NCI-H524 (cell line): ENCODE measurements at regions not wholly inside any gene's neighbourhood (a gene's known extent, or its start where the extent isn't known, plus 50 kb on each side); places are given as distances from the start of the nearest gene placed in this dataset.

ENCODE experiments used
- DNase-seq, 2 experiments: peaks; one replicate each; lab custom pipeline; 2025; lab: John Stamatoyannopoulos, UW

DNA sequence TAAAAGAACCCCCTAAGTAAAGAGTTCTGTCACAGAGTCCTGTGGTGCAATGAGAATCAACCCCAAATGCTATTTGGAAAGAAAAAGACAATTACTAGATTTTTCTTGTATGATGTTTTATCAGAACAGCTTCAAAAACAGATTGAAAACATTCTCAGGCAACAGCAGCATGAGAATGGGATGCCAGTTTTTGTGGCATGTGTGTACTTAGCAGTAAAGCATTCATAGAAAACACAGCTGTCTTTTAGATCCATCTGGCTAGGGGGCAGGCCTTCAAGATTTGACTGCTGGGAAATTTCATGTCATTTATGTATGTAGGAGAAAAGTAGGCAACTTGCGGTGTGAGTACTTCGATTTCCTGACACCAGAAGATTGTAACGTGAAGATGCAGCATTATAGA lies 170.5 kb upstream of the HTR2A start:
- DNase-seq = no peak

- no peak for DNase-seq
Observed at GRCh38 chr13:47066226-47066625, 169.4 kb upstream of the HTR2A start.

GRCh38 chr13:47064381-47064780 lies 167.5 kb upstream of the HTR2A start:
- no peak for DNase-seq

DNA sequence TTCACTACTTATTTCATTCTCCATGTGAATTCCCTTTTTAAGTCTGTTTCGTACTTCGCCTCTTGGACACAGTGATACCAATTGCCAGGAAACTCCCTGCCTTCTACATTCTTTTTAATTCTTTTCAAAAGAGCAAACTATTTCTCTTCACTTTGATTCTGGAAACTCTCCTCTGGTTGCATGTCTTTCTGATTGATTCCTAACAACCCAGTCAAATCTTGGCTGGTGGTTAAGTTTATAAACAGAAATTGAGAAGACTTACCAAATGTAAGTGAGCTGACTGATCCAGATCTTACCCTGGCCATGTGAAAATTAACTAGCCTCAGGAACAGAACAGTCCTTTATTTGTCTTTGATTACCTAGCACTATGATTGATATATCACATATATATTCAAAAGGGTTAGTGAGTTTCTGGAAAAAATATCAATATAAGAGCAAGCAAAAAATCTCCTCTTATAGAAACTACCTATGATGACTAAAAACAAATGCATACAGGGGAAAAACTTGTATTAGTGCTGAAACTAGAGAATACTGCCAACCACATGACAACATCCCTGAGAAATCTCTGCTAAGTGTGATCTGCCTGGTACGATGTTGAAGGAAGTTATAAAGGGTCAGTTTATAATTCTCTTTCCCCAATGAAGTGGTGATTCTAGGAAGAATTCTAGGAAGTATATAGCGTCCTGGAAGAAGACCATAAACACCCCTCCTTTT lies 152.6 kb upstream of the HTR2A start:
- no peak for DNase-seq

- peak in 1 of 2 experiments; percentile 2 for DNase-seq
Observed at GRCh38 chr13:47046706-47047105, 149.9 kb upstream of the HTR2A start.

DNA sequence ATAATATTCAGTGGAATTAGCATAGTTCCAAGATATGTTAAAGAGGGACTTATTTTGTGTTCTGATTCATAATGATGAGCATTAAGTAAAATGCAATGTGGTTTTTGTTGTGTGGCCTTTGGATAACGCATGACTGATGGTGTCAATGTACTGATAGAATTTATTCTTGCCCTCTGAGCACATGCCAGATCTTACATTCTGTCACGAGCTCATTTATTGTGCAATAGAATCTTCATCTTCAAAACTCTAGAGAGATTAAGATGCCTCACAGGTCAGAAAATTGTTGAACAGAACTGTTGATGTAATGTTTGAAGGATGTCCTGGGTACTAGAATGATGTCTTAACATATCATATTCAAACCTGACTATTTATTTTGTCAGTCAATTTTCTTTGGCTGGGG lies 148.0 kb upstream of the HTR2A start:
- no peak for DNase-seq

DNA sequence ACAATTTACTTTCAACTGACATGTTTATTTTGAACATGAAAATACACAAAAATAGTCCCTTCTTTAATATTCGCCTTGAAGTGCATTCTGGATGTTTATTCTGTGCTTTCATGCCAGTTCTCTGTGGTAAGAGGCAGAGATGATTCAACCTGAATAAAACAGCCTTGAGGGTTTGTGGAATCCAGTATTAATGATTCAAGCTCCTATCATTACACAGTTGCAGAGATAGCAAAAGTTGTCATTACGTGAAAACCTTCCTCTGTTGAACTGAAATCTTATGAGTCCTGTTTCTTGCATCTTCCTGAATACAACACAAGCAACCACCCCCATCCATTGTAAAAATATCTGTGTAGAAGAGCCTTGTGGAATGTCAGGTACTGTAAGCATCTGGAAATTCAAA lies 142.3 kb upstream of the HTR2A start:
- no peak for DNase-seq

GRCh38 chr13:47038188-47038587 lies 141.3 kb upstream of the HTR2A start:
- no peak for DNase-seq

DNA sequence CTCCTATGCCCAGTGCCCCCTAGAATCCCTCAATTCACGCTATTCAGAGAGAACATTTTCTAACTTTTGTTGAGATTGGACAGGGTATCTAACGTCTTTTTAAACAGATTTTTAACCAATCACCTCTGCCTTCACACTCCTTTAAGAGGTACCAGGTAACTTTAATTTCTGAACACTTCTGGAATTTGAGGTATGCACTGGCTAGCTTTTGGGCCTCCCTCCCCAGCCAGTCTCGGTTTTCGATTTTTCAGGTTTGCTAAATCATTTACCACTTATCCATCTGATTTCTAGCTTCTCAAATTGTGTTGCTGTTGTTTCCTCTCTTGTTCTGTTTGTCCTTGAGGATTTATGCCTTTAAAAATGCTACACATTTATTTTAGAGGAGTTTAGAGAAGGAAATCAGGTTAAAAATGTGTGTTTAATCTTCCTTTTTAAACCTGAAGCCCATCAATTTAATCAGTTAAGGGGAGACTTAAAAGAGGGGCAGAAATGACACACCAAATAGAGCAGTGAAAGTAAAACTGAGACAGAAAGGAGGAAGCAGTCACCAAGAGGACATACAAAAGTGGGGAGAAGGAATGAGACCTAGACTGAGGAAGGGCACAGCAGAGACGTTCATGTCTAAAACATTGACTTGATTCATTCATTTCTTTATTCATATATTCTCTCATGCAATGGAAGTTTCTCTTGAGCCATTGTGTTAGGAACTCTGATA lies 139.6 kb upstream of the HTR2A start:
- DNase-seq = no peak

DNA sequence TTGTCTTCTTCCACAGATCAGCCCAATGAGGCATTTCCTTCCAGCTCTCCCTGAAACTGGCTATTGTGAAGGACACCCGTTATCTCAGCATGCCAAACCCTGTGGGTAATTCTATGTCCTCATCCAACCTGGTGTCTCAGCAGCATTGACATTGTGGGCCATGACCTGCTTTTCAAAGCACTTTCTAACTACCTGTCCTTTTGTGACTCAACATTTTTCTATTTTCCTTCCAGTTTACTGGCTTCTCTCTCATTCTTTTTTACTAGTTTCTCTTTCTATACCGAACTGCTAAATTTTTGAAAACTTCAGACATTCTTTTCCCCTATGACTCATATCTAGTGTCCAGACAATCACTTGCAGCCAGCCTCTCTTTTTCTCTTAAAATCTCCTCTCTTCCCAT lies 136.4 kb upstream of the HTR2A start:
- DNase-seq = no peak

GRCh38 chr13:47027780-47028437 lies 131.1 kb upstream of the HTR2A start:
- no peak for DNase-seq

GRCh38 chr13:47025791-47026447 lies 129.1 kb upstream of the HTR2A start:
- DNase-seq = no peak

GRCh38 chr13:47019977-47020376 lies 123.1 kb upstream of the HTR2A start:
- no peak for DNase-seq

DNA sequence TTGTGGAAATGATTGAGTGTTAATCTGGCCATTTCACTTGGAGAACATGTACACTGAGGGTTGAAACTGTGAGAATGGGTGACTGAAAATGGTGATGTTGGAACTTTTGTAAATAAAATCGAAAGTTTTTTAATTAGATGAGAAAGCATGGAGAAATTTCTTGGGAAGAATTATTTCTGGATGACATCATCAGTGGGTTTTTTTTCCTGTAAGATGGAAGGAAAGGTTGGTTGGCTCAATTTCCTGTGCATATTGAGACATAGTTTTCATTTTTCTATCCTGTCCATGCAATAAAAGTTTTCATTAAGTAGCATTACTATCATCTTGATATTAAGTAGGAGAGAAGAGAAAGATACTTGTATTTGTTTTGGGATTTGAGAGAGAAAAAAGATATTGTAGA lies 120.6 kb upstream of the HTR2A start:
- DNase-seq = no peak

DNA sequence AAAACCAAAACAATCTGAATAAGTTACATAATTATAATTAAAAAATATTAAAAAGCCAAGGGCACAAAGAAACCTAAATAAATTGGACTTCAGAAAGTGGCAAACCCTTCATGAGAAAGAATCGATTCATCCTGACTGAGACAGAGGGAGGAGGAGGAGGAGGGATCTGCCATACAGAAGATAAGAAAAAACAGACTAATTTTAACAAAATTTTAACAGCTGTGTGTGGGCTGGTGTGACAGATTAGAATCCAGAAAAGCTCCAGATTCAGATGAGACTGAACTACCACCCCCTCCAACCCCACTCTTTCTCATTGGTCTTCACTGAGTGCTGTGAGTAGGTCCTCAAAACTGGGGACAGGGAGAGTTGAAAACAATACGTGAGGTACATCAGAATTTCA lies 111.5 kb upstream of the HTR2A start:
- no peak for DNase-seq

DNA sequence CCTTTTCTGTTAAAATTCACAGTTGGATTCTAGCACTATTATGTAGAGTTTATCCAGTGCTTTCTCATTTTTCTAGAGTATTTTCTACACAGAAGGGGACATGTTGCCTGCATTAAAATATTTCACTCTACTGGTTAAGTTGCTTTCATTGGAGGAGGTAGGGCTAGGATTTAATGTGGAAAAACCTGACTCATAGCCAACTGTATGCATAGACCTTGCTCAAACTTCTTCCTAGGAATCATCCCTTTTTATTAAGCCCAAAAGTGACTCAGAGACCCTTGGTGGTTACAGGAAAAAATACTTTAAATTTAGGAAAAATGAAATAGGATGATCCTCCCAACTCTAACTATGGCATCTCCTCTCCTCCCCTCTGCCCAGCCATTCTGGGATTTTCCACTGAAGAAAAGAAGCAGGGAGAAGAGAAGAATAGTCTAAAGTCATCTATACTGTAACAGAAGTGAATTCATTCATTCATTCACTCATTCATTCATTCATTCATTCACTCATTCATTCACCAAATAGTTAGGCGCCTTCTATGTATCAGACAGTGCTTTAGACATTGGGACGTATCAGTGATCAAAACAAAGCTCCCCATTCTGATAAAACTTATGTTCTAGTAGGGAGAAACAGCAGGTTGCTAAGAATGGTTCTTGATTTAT lies 109.0 kb upstream of the HTR2A start:
- no peak for DNase-seq

DNA sequence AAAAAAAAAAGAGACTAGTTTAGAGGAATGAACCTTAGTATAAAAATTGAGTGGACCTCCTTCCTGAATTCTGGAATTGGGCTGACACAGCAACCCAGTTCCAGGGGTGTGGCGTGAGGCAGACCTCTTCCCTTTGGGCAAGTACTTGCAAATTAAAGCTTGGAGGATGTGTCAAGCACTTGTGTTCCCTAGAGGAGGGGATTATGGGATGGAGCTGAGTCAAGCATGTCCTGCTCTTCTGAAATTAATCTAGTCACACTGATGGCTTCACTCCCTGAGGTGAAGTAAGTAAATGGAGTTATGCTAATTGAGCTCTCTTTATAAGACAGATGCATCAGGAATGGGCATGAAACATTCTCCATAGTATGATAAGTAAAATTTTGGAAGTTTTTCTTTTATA lies 107.7 kb upstream of the HTR2A start:
- peak in 1 of 2 experiments; percentile 5 for DNase-seq

DNA sequence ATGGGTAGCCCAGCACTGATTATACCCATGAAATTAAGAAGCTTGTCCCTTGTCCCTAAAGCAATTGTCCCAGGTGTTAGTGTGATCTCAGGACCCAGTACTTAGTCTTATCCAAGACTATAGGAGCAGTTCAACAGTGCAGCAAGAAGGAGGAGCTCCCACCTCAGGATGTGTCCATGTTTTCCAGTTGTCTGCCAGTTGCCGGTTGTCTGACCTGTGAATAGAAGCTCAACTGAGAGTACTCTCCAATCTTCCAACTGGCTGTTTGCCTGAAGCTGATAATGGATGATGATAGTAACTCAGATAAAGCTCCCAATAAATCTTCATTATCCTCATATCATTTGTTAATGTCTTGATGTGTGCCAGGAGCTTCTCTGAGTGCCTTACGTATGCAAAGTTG lies 107.2 kb upstream of the HTR2A start:
- no peak for DNase-seq

GRCh38 chr13:47000165-47000564 lies 103.3 kb upstream of the HTR2A start:
- DNase-seq = no peak

DNA sequence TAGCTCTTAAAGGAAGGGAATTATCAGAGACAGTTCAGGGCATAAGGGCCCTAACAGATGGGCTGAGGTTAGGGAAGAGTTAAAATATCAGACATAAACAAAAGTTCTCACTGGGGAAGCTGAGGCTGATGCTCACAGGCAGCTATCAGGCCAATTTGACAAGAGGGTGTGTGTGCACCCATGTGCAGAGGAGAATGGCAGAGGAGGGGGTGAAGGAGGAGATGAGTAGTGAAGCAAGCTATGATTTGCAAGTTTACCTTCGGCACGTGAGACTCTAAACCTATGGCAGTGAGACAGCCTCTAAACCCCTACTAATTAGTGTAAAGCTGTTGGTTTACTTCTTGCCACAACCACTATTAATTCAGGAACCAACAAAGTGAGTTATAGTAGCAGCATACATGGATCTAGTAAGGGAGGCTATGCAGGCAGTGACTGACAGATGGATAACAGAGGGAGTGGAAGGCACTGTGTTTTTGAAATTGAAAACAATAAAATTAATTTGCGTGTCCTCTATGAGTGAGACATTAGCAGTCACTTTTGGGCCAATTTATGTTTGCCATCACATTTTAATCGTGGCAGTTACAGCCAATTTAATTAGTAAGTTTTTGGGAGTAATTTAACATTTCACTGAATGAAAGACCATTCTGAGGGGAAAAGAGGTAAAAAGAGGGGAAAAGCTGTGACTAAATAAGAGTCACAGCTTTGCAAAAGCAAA lies 99.6 kb upstream of the HTR2A start:
- DNase-seq = no peak

DNA sequence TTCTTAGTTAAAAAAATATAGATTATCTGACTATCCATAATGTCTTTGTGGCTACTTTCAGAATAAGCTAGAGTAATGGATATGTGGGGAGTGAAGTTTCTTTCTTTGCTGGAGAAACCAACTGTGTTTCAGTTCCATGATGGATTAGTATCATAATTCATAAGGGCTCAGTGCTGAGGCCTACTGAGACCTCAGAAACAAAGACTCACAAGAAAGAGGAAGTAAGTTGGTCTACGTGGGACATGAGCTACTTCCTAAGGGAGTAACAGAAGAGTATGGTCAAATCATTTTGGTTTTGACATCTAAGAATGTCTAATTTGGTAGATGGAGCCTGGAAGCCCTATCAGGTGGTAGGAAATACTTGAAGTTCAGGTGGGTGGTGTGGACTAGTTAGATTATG lies 99.0 kb upstream of the HTR2A start:
- DNase-seq = no peak

DNA sequence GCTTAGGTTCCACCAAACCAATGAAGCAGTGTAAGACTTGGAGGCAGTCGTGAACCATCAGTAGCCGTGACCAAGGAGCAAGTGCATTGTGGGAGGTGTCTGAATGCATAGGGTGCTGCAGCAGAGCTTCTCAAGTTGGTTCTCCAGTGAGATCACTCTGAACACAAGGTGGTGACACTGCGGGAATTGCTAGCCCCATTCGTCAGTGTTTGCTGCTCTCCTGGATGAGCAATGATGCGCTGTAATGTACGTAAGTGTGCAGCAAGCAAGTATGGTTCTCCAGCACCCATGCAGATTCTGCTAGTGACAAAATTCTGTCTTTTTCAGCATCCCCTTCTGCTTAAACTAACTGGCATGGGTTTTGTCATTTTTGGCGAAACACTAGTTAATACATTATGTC lies 97.6 kb upstream of the HTR2A start:
- DNase-seq = no peak
